GM12891 (cell line): ENCODE measurements at regions not wholly inside any gene's neighbourhood (a gene's known extent, or its start where the extent isn't known, plus 50 kb on each side); places are given as distances from the start of the nearest gene placed in this dataset.

Experiments
- DNase-seq: peaks from one replicate; pipeline ENCODE4 v3.0.0; 2011; ENCODE audit warnings: low spot score; ENCODE audit not compliant: insufficient read length
- FAIRE-seq: peaks from 2 replicates; lab custom pipeline; 2011; peaks lifted over from hg19 to GRCh38; lab: Jason Lieb, UNC
- PAX5 ChIP-seq: IDR thresholded peaks from 2 replicates; pipeline ENCODE4 v1.6.1; 2011; ENCODE audit warnings: low read length, moderate library complexity, mild to moderate bottlenecking; ENCODE audit not compliant: insufficient read depth, severe bottlenecking
- POLR2A ChIP-seq: IDR thresholded peaks from 2 replicates; pipeline ENCODE4 v1.6.1; 2011; ENCODE audit warnings: low read depth, low read length, control low read depth
- POLR2AphosphoS5 ChIP-seq: IDR thresholded peaks from 2 replicates; pipeline ENCODE4 v1.6.1; 2011; ENCODE audit warnings: low read depth, low read length, control low read depth
- POU2F2 ChIP-seq: IDR thresholded peaks from 2 replicates; pipeline ENCODE4 v1.6.1; 2011; ENCODE audit warnings: low read depth, mild to moderate bottlenecking, control low read depth, low read length, moderate library complexity
- SPI1 ChIP-seq: IDR thresholded peaks from 2 replicates; pipeline ENCODE4 v1.6.1; 2011; ENCODE audit warnings: low read depth, low read length, control low read depth
- TAF1 ChIP-seq: IDR thresholded peaks from 2 replicates; pipeline ENCODE4 v1.6.1; 2011; ENCODE audit warnings: low read depth, low read length, control low read depth

- DNase-seq: no peak
- FAIRE-seq: no peak
- TF ChIP-seq PAX5 (no peak), POU2F2 (no peak), POLR2AphosphoS5 (no peak), TAF1 (no peak), SPI1 (no peak), POLR2A (no peak)
Observed at GRCh38 chr7:85655252-85655651, 468.4 kb upstream of the SEMA3D start.

DNA sequence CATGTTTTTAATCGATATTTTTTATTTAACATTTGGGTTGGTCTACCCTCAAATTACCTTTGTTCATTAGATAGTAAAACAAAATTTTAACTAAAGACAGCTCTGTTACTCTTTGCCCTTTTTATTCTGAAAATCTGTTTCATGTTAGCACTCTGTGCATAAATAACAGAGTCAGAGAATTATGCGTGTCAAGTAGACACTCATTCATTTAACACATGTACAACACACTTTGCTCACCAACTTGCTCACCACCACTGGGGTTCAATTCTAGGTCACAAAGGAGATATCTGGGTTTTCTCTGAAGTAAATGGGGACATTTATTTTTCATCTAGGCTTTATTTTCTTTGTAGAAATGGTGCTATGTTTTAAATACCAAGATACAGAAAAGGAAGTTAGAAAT lies 457.4 kb upstream of the SEMA3D start:
- FAIRE-seq: no peak

DNA sequence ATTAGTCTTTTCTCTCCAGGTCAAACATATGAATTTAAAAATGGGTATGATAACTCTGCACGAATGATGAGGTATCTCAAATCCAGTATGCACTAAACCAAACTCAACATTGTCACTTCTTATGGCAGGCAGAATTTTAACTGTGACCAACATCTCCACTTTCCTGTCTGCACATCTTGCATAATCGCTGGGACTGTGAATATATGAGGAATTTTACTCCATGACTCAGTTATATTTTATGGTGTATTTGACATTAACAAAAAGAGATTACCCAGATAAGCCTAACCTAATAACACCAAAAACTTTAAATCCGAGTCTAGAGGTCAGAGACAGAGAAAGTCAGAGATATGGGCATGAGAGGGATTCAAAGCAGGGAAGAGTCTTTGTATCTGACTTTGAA lies 454.5 kb upstream of the SEMA3D start:
- no peak for TF ChIP-seq TAF1
- no peak for TF ChIP-seq PAX5
- TF ChIP-seq POU2F2: no peak
- no peak for TF ChIP-seq POLR2A
- no peak for TF ChIP-seq POLR2AphosphoS5
- no peak for TF ChIP-seq SPI1
- DNase-seq: no peak
- no peak for FAIRE-seq

More for the DNA sequence above, 457.4 kb upstream of the SEMA3D start:
- TF ChIP-seq POLR2AphosphoS5: no peak
- TF ChIP-seq TAF1: no peak
- TF ChIP-seq POLR2A: no peak
- TF ChIP-seq PAX5: no peak
- no peak for TF ChIP-seq POU2F2
- TF ChIP-seq SPI1: no peak
- no peak for DNase-seq

GRCh38 chr7:85638394-85638793 lies 451.5 kb upstream of the SEMA3D start:
- TF ChIP-seq POU2F2: no peak
- TF ChIP-seq POLR2A: no peak
- TF ChIP-seq TAF1: no peak
- no peak for TF ChIP-seq PAX5
- no peak for TF ChIP-seq POLR2AphosphoS5
- TF ChIP-seq SPI1: no peak
- DNase-seq (no peak), FAIRE-seq (no peak)

DNA sequence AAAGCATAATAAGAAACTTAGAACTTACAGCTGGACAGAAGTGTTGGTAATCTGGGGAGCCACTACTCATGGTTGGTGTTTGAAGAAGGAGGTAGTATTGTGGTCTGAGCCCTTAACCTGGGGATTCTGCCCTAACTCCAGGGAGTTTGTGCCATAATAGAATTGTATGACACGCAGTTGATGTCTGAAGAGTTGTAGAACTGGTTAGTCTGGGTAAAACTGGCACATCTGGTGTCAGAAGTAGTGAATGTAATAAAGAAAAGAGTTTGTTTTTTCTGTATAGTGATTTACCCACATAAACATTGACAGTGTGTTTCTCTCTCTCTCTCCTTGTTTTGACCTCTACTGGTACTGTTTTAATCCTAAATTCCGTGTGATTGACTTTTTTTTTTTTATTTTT lies 448.1 kb upstream of the SEMA3D start:
- TF ChIP-seq POLR2AphosphoS5 (no peak), POLR2A (no peak), PAX5 (no peak), TAF1 (no peak), SPI1 (no peak), POU2F2 (no peak)
- no peak for DNase-seq

DNA sequence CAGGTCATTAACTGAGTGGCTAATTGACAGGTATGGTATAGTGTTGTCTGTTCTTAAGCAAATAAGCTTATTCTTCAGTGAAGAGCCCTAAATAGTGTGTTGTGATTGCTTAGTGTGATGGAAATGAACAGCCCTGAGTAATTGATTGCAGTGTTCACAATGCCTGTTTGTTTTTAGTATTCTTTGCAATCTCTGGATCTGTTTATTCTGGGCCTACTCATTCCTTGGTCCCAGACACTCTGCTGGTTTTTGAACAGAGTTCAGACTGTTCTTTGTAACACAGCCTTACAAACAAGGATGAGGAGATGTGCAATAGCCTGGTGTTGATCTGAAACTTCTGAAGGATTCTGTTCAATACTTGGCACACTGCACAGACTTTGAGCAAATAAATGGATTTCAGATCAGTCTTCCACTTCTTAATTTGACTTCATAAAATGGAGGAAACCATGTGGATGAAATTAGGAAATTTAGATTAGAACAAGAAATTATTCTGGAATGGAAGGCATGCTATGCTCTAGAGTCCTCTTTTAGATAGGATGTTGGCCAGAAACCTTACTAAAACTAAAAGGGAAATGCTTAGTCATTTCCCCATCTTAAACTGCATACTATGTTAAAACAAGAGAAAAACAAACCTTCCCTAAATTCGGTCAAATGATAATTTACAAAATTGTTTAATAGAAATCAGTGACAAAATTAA lies 444.2 kb upstream of the SEMA3D start:
- DNase-seq: no peak
- no peak for TF ChIP-seq POLR2AphosphoS5
- TF ChIP-seq POU2F2: no peak
- TF ChIP-seq TAF1: no peak
- no peak for TF ChIP-seq PAX5
- TF ChIP-seq POLR2A: no peak
- no peak for TF ChIP-seq SPI1
- no peak for FAIRE-seq

More for the DNA sequence above, 448.1 kb upstream of the SEMA3D start:
- no peak for FAIRE-seq

DNA sequence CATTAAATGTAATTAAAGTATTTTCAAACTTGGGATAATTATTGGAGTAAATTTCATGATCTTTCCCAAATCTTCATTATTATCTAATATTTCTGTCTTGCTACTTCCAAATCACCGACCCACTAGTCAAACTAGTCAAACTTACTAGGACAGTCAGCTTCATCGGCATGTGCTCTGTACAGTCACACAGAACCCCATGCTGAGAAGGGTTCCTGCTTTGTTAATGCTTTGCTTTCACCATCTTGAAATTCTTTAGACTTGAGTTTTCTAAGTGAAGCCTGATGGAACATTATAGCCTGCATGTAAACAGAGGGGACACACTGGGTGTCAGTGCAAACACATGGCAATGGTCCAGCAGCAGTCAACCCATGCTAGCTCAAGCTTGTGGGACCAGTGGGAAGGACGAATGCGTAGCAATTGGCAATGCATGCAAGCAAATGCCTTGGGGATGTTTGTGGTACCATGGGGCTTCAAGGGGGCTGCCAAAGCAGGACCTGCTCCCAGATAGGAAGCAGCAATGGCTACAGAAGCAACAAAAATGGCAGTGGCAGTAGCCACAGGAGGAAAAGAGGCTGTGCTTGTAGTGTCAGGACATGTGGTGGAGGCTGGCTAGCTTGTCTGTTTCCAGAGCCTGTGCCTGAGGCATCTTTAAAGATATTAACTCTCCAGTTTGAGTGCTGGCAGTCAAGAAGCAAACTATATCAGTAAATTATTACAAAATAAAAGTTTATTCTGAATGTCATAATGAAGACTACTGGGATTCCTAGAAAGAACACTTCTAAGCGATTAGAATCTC lies 441.1 kb upstream of the SEMA3D start:
- no peak for DNase-seq
- no peak for FAIRE-seq
- TF ChIP-seq PAX5 (no peak), SPI1 (no peak), POLR2AphosphoS5 (no peak), TAF1 (no peak), POU2F2 (no peak)

DNA sequence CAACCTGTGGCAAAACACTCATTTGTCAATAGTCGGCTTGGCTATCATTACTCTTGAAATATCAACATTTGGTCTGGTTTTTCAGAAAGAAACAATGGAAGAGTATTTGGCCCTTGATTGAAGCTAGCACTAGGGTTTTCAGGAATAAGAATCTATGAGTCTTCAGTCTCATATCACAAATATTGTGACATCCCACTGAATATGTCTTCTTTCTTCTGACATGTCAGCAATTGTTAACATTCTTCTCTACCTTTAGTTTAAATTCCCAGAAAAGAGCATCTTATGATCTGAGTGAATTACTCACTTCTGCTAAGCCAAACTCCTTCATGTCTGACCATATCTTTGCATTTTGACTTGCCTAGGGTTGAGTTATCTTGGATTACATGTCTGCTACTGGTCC lies 435.2 kb upstream of the SEMA3D start:
- DNase-seq (no peak), FAIRE-seq (no peak)
- TF ChIP-seq POLR2A (no peak), TAF1 (no peak), SPI1 (no peak), PAX5 (no peak)

DNA sequence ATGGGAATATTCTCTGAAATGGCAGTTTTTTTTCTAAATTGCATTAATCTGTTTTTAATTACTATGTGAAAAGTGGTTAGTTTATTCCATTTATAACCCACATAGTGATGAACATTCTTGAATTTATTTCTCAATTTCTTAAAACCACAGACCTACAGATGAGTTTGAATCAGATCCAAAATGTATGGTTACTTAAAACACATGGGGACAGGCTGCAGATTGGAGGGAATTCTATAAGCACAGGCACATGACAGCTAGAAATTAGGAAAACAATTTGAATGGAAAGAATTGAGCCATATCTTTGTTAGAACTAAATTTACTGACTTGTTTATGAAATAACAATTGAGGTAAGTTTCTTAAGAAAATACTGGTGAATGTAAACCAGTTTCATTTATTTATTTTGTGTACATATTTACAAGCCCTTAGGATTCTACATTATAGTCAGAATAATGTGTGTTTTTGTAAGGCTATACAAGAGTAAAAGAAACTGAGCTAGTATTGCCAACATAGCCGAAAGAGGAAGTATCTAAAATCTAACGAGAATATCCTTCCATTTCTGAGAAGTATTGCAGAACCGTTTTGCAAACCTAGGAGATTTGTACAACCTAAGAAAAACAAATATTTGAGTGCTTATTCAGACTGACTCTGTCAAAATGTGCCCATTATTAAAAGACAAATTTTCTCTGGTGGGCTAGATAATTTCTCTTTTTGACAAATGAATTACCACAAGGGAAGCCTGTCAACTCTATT lies 434.3 kb upstream of the SEMA3D start:
- DNase-seq: no peak
- TF ChIP-seq TAF1: no peak
- TF ChIP-seq POU2F2: no peak
- TF ChIP-seq PAX5: no peak
- TF ChIP-seq SPI1: no peak
- no peak for TF ChIP-seq POLR2A
- no peak for TF ChIP-seq POLR2AphosphoS5
- FAIRE-seq: no peak
